HG02610 (cell line): ENCODE measurements at regions not wholly inside any gene's neighbourhood (a gene's known extent, or its start where the extent isn't known, plus 50 kb on each side); places are given as distances from the start of the nearest gene placed in this dataset.

ENCODE experiments used
- ATAC-seq: cut with Tn5 transposase; IDR thresholded peaks from one replicate; pipeline ENCODE4 v1.9.1; 2021; ENCODE audit warnings: mild to moderate bottlenecking, moderate library complexity; ENCODE audit not compliant: unreplicated experiment

DNA sequence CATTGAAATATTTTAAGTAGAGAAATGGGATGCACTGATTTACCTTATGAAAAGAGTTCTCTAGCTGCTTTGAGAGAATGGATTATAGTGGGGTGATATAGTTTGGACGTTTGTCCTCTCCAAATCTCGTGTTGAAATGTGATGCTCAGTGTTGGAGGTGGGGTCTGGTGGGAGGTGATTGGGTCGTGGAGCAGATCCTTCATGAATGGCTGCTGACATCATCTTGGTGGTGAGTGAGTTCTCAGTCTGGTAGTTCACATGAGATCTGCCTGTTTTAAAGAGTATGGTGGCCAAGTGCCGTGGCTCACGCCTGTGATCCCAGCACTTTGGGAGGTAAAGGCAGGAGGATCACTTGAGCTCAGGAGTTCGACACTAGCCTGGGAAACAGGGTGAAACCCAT is 58.7 kb upstream of the SH3RF3 start:
- no peak for ATAC-seq

DNA sequence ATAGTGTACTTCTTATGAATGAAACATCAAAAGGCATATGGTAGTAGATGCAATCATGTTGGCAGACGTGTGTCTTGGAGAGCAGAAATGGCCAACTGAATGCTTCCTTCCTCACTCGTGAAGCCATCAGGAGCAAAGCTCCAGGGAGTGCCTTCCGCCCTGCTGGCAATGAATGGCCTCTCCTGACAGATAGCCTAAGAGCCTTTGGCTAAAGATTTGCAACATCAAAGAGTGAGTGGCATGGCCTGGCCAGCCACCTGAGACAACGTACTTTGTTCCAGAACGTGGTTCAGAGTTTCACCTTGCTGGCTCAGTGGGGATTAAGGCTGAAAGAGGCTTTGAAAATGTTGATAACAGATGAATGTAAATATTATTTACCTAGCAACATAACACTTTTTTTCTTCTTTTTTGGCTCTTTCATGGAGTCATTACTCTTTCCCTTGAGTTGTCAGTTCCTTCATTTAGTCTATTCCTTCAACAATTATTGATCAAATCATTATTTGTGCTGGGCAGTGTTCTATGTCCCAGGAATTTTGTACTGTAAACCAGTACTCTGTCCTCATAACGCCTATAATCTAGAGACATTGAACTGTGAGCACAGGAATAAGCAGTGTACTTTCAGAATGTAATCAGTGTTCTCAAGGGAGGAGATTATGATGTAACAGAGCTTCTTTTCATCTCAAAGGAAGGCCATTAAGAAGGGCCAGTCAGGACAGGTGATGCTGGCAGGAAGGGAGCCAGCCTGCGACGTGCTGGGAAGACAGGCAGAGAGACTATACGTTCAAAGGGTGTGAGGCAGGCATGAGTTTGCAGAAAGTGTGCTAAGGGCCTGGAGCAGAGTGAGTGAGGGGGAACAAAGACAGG is 59.4 kb upstream of the SH3RF3 start:
- ATAC-seq: no peak

DNA sequence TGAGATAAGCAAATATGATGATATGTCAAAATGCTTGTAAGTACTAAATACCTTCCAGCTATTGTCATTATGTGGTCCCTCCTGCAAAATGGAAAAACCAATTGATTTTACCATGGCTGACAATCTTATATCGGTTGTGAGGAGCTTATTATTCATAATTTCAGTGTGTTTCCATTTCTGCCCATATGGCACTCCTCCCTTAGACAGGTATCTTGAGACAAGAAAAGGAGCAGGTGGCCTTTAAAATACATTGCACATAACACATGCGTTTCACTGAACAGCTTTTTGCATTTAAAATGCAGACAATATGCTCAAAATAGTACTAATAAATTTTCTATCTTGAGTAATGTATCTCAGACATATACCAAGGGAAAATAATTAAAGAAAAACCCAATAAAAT is 60.2 kb upstream of the SH3RF3 start:
- ATAC-seq: no peak

DNA sequence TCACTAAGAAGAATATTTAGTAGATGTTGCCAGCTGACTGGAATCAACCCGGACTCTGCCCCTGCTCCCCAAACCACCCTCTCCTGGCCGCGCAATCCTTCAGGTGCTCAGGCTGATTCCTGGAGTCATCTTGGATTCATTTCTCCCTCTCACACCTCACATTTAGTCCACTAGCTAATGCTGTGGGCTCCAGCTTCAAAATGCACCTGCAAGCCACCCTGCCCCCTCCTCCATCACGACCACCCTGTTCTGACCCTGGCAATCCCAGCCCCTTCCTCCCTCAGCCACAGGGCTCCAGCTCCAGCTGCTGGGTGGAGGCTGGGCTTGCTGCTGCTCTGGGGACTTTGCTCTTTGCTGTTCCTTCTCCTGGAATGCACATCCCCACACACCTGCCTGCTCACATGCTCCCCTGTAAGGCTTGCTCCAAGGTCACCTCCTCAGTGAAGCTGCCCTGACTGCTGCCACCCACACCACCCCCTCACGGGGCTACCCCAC is 61.3 kb upstream of the SH3RF3 start:
- ATAC-seq: no peak

DNA sequence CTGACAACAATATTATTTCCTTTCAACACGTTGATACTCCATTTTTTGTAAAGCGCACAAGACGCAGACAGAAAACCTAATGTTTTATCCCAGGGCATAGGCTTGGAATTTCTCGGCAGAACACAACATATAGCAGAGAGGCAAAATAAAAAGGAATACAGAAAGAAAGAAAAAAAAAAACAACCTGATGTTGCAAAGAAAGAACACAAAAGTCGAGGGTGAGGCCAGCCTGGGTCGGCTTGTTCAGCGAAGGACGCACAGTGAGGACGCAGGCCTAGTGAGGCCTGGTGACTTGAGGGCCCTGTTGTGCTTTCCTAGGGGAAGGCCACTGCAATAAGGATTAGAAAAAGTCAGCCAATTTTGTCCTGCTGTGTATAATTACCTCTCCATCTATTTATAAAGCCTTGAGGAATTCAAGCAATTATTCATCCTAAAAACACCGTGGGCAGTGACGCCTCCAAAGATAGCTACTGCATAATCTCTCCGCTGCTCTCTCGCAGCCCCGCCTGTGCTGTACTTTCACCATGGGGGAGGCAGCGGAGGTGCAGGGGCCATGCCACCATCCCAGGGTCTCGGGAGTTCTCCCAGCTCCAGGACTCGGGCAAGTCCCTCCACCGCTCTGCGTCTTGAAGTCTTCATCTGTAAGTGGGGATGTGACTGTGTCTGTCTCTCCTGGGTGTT is 61.9 kb upstream of the SH3RF3 start:
- no peak for ATAC-seq

DNA sequence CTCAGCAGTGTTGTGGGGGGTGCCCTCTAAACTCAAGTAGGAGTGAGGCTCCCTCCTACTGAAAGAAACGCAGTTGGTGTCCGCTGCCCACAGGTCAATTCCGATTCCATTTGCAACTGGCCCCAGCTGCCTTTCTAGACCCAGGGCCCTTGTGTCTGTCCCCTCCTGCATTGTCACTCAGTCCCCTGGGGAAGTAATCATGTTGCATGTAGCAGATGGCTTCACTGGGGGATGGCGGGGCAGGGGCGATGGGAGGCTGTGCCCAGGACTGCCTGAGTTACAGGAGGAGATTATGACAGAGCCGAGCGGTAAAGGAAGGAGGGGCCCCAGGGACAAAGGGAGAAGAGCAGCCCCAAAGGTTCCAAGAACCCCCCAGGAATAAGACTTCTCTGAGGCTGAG is 62.5 kb upstream of the SH3RF3 start:
- no peak for ATAC-seq

DNA sequence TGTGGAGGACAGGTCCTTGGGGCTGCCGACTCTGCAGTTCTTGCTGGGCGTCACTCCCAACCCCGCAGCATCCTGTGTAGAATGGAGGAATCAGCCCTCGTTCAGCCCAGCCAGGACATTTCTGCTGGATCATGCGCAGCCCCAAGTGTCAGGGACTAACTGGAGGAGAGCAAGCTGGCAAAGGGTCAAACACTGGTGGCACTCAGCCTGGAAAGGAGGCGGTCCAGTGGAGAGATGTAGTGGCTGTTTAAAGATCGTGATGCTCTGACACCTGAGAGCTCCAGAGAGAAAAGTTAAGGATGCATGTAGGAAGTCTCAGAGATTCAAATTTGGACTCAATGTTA is 63.6 kb upstream of the SH3RF3 start:
- no peak for ATAC-seq

DNA sequence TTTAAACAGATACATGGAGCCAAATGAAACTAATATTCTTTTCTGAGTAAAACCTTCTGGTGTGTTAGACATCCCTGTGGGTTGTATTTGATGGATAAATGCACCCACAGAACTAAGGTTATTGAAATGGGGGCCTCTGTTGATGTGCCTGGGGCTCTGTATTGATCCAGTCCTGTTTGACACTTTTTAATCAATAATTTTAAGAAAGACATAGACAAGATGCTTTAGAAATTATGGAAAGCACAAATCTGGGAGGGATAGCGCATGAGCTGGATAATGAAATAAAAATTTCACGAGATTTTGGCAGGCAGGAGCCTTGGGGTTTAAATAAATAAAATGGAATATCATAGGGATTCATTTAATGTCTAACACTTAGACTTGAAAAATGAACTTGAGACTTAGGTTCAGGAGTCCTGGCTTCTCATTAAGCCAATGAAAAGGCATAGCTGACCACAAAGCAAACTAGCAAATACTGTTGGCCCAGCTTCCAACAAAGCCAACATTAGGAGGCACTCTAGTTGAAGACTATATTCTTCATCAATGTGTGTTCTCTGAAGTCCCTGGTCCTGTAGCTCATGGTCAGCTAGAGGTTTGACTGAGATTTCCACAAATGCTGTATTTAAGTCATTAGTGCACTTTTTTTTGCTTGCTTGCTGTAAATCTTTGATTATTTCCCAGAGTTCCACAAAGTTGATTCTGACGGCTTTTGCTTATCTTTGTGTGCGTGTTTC is 64.2 kb upstream of the SH3RF3 start:
- no peak for ATAC-seq

DNA sequence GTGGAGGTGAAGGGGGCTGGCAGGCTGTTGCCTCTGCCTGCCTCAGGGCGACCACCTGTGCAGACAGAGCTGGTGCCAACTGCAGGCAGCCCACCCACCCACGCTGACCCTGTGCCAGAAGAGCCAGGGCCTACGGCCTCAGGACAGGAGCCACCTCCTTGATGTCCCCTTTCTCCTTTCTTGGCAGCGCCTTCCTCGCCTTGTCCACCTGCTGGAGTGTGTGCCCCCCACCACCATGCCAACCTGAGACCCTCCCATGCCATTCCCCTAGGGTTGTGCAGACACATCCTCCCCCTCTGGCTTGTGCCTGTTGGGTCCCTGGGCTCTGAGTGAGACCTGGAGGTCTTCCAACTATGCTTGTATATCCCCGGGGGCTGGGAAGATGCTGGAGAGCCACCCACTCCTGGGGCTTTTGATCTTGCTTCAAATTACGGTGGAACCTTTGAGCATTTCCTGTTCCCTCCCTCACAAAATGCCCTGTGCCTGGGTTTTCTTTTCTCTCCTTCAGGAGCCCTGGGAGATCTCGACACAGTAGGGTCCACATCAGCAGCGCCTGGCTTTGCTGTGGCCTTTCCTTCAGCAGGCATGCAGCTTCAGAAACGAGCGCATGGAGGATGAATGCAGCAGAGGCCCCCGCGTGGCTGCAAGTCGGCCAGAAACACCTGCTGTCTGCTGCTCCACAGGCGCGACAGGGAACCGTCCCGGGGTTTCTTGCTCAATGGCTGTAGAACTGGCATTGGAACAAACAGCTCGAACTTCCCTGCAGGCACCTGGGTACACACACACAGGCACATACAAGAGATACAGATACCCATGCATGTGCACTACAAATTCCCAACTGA is 65.9 kb upstream of the SH3RF3 start:
- ATAC-seq: no peak

DNA sequence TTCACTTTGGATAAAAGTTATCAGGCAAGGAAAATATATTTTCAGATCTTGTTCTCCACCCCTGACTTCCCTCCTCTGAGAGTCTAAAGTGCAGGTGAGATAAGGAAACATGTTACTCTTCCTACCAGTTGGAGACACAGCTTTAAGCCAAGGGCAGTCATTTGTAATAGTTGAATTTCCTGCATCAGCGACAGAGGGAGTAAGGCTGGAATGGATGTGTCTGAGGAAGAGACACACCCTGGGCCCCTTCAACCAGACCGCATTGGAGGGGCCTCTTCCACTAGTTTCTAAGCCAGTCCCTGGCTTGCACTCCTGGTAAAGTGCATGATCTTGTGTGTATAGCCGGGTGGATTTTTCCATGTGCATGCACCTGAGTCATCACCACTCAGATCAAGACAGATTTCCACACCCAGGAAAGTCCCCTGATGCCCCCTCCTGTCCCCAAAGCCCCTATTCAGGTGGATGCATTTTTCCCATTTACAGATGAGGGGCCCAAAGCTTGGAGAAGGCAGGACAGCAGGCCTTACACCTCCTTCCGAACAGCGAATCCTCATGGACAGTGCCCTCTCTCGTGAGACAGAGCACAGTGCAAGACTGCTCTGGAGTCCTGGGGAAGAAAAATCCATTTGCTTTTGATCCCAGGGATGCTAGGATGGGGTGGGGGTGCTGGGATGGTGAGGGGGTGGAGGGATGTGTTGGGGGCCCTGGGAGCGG is 66.7 kb upstream of the SH3RF3 start:
- ATAC-seq: no peak

DNA sequence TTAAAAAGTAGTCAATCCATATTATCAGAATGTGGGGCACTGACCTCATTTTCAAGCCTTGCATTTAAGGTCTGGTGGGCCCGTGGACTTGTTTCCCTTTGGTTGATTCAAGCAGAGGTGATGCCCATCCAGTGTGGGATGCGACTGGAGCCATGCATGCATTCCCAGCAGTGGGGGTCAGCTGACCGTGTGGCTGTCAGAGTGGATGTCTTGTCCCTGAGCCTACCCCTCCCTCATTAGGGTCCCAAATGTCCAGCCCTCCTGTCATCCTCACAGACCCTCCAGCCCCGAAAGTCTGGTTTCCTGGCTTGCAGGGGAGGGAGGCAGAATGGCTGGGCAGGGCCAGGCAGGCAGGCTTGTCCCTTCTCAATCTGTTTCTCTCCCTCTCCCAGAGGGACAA is 67.3 kb upstream of the SH3RF3 start:
- no peak for ATAC-seq

DNA sequence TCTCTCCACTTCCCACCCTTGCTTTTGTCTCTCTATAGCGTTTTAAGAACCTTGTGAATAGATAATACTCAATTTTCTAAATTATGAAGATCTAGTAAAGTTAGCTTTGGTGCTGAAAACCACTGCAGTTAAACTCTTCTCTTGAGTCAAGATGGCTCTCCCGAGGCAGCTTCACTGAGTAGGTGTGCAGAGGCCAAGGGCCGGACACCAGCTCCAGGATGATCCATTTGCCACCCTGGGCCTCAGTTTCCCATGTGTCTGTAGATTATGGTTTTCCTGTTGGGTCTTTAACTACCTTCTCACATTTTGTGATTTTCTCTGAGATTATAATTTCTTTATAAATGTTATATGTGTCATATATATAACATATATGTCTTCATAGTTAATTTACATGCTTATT is 68.5 kb upstream of the SH3RF3 start:
- no peak for ATAC-seq

DNA sequence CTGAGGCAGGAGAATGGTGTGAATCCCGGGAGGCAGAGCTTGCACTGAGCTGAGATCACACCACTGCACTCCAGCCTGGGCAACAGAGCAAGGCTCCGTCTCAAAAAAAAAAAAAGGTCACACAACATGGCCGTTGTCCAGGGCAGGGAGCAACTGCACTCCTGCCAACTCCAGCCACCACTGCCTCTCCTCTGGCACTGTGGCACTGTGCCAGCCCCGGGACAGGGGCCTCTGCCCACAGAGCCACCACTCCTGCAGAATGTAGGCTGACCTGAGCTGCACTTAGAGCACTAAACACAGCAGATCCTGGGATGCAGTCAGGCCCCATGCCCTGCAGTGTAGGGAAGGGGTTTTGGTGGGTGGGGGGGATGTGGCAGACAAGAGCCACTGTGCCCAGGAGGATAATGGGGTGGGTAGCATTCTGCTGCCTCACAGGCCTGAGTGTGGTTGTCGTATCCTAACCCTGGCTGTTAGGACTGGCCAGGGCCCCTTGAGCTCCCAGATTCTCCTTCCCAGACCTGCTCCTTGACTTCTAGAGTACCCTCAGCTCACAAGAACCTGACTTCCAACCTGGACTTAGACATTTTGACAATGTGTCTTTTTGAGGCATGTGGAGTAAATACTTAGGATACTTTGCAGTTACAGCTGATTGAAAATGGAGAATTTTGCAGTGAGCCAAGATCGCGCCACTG is 69.4 kb upstream of the SH3RF3 start:
- ATAC-seq: no peak

DNA sequence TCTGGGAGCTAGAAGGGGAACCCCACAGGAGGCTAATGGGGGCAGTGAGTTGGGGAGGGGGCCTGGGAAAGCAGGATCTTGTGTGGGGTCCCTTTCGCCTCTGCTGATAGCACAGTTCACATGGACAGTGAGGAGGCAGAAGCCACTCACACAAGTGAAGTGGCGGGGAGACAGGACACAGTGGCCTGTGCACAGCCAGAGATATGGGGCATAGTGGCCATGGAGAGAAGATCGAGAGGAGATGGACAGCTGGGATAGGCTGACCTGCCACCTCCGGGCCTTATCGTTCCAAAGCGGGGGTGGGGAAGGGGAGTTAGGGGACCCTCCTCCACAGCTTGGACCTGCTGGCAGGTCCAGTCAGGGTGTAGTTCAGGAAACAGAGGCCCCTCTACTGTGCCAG is 69.8 kb upstream of the EDAR start:
- no peak for ATAC-seq

DNA sequence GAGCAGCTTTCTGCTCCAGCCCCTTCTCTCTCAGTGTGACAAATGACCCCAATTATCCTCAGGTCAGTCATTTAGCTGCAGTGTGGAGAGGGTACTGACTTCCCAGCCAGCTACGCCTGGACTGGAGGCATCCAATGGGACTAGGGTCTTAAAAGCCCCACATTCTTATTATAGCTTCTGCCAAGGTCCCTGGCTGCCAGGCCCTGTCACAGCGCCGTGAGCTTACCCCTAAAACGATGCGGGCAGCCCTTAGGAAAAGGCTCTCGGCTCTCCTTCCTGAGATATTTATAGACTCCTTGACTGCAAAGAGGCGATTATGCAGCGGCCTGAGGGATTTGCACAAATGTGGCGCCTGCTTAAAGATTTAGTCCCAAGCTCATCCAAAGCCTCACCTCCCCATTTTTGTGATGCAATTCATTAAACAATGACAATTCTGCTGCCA is 69.2 kb upstream of the EDAR start:
- no peak for ATAC-seq

DNA sequence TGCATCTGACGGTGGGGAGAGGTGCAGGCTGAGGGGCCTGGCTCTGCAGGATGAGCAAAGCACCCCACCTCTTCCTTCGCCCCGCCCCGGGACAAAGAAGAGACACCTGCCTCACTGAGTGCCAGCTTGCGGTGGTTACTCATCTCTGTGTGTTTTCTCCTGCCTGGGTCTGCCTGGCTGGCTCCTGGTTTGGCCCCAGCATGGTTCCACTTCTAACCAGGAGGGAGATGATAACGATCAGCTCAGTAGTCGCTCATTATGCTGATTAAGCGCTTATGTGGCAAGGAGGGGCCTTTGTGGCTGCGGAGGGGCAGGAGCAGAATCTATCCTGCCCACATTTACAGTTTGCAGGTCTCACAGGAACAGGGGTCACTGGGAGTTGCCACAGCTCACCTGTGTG is 68.7 kb upstream of the EDAR start:
- no peak for ATAC-seq

DNA sequence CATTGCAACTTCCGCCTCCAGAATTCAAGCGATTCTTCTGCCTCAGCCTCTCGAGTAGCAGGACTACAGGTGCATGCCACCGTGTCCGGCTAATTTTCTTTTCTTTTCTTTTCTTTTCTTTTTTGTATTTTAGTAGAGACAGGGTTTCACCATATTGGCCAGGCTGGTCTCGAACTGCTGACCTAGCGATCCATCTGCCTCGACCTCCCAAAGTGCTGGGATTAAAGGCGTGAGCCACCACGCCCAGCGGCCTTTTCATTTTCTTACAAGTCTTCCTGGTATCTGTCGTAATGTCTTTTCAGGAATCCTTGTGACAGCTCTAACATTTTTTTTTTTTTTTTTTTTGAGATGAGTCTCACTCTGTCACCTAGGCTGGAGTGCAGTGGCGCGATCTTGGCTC is 66.4 kb upstream of the EDAR start:
- no peak for ATAC-seq

DNA sequence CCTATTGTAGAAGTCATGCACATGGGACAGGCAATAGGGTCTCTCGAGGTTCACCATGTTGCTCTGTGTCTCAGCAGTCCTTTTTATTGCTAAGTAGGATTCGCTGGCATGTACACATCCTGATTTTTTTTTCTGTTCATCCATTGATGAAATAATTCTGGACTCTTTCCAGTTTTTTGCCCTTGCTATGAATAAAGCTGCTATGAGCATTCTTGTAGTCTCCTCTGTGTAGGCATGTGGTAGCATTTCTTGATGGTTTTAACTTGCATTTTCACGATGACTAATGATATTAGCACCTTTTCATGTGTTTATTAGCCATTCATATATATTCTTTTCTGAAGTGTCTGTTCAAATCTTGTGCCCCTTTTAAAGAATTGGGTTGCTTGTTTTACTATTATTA is 65.8 kb upstream of the EDAR start:
- ATAC-seq: no peak

DNA sequence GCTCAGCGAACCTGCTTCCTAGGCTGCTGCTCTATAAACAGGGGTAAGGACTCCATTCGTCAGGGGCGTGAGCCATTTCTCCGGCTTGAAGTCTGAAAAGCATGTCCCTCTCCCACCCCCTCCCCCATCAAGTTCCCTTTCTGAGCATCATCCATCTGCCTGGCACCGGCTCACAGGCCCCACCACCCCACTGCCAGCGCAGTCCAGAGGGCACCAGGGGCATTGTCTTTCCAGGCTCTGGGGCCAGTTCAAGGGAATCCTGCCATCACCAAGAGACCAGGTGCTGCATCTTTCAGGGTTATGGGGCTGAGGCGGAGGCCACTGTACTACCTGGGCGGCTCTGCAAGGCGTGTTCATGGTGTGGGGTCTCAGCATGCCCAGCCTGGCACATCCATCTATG is 64.7 kb upstream of the EDAR start:
- no peak for ATAC-seq

DNA sequence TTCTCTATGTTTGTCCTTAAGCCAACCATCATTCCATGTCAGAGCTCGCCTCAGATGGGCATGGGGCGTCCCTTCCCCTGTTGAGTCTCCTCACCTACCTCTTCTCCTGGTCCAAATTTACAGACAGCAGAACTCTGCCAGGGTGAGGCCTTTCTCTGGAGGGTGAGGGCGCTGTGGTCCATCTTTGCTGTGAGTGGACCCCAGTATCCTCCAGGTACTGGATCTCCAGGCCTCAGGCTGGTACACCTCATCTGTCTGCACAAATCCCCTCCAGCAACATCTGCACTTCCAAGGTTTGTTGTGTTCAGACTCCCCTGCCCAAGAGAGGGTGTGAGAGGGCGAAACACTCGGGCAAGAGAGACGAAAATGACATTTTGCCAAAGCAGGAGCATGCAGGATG is 63.9 kb upstream of the EDAR start:
- ATAC-seq: no peak
